SU-DHL-6 (cell line): ENCODE measurements at regions not wholly inside any gene's neighbourhood (a gene's known extent, or its start where the extent isn't known, plus 50 kb on each side); places are given as distances from the start of the nearest gene placed in this dataset.

Source experiments
- H2AFZ ChIP-seq: fragments of 200-600 bp; sonication (generic); 2 replicates; pipeline ENCODE4 v1.6.1; 2014; ENCODE audit warnings: low read depth, mild to moderate bottlenecking, moderate library complexity, mixed read lengths, antibody characterized with exemption, low read length; ENCODE audit not compliant: severe bottlenecking
- H3F3A ChIP-seq: fragments of 200-600 bp; shearing (Covaris generic); 2 replicates; pipeline ENCODE4 v1.6.0; 2016; ENCODE audit warnings: antibody characterized with exemption, mild to moderate bottlenecking; ENCODE audit not compliant: insufficient read depth
- H3K27ac ChIP-seq: fragments of 200-600 bp; sonication (generic); 2 replicates; pipeline ENCODE4 v1.5.1; 2016; ENCODE audit warnings: low read depth, mild to moderate bottlenecking, low read length, moderate library complexity, mixed read lengths
- H3K27me3 ChIP-seq: fragments of 200-600 bp; sonication (generic), shearing (Covaris generic); 2 replicates; pipeline ENCODE4 v1.6.0; 2014; ENCODE audit warnings: mild to moderate bottlenecking, low read length
- H3K36me3 ChIP-seq: fragments of 200-600 bp; sonication (generic); 2 replicates; pipeline ENCODE4 v1.6.1; 2014; ENCODE audit warnings: mild to moderate bottlenecking, low read length, mixed read lengths
- H3K4me2 ChIP-seq: fragments of 300-600, 200-600 bp; shearing (Covaris generic), sonication (generic); 2 replicates; pipeline ENCODE4 v1.6.0; 2014; ENCODE audit warnings: low read length, low read depth, mild to moderate bottlenecking; ENCODE audit not compliant: poor library complexity, severe bottlenecking
- H3K4me3 ChIP-seq: fragments of 200-600 bp; sonication (generic); 2 replicates; pipeline ENCODE4 v1.5.1; 2014; ENCODE audit warnings: antibody characterized with exemption, low read length, mild to moderate bottlenecking, mixed read lengths; ENCODE audit not compliant: insufficient read depth, poor library complexity, severe bottlenecking
- H3K79me2 ChIP-seq: fragments of 200-600 bp; sonication (generic); 2 replicates; pipeline ENCODE4 v1.6.1; 2014; ENCODE audit warnings: mild to moderate bottlenecking, low read length, moderate library complexity; ENCODE audit not compliant: insufficient read depth
- H3K9ac ChIP-seq: fragments of 200-600 bp; sonication (generic); 2 replicates; pipeline ENCODE4 v1.7.0; 2014; ENCODE audit warnings: mild to moderate bottlenecking, low read length
- H3K9me2 ChIP-seq: fragments of 200-600 bp; sonication (generic); replicated peaks from 2 replicates; pipeline ENCODE4 v1.6.1; 2014; ENCODE audit warnings: low read length; ENCODE audit not compliant: insufficient read depth
- H3K9me3 ChIP-seq: fragments of 200-600 bp; sonication (generic); 2 replicates; pipeline ENCODE4 v1.6.1; 2014; ENCODE audit warnings: low read length, mixed read lengths; ENCODE audit not compliant: insufficient read depth
- H4K20me1 ChIP-seq: fragments of 200-600 bp; sonication (generic); 2 replicates; pipeline ENCODE4 v1.6.1; 2014; ENCODE audit warnings: low read depth, mild to moderate bottlenecking, antibody characterized with exemption, low read length, moderate library complexity, mixed read lengths
- EZH2phosphoT487 ChIP-seq: fragments of 200-600 bp; sonication (generic), shearing (Covaris generic); conservative IDR thresholded peaks from 2 replicates; pipeline ENCODE4 v1.6.1; 2018; ENCODE audit warnings: mild to moderate bottlenecking, antibody characterized with exemption, low read length, moderate library complexity, mixed read lengths
- TF ChIP-seq, protein P1 (sequence below): fragments of 200-600 bp; sonication (generic); IDR thresholded peaks from one replicate; pipeline ENCODE4 v1.5.1; 2017; ENCODE audit warnings: antibody characterized with exemption, mild to moderate bottlenecking, low read length, moderate library complexity; ENCODE audit not compliant: insufficient read depth, poor library complexity, severe bottlenecking

DNA sequence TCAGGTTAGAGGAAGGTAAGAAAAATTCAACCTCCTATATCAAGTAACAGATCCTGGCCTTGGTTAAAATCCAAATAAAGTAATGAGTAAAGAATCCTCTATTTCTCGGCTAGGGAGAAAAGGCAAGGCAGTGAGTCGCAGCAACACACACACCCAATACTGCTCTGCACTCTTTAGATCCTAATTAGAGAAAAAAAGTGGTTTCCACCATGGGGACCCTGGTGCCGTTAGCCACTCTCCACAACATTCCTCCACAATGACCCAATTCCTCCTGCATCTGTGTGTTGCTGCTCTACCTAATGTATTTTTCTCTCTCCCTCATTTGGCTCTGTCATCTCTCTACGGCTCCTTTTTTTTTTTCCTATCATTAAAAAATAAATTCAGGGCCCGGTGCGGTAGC, 462.7 kb downstream of the METTL4 start:
- no peaks in the 10 kb centered on the region for H3K9me3 ChIP-seq
- no peak overlapping the region for H3K4me2 ChIP-seq
- no peak overlapping the region for H3K9ac ChIP-seq
- no peaks in the 10 kb centered on the region for H3K27me3 ChIP-seq
- H4K20me1 ChIP-seq, result no peaks in the 10 kb centered on the region
- H3K79me2 ChIP-seq, result no peaks in the 10 kb centered on the region
- no peak overlapping the region for H3K27ac ChIP-seq
- no peak for TF ChIP-seq EZH2phosphoT487
- TF ChIP-seq, protein P1, sequence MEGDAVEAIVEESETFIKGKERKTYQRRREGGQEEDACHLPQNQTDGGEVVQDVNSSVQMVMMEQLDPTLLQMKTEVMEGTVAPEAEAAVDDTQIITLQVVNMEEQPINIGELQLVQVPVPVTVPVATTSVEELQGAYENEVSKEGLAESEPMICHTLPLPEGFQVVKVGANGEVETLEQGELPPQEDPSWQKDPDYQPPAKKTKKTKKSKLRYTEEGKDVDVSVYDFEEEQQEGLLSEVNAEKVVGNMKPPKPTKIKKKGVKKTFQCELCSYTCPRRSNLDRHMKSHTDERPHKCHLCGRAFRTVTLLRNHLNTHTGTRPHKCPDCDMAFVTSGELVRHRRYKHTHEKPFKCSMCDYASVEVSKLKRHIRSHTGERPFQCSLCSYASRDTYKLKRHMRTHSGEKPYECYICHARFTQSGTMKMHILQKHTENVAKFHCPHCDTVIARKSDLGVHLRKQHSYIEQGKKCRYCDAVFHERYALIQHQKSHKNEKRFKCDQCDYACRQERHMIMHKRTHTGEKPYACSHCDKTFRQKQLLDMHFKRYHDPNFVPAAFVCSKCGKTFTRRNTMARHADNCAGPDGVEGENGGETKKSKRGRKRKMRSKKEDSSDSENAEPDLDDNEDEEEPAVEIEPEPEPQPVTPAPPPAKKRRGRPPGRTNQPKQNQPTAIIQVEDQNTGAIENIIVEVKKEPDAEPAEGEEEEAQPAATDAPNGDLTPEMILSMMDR, result no peak
- H3K9me2 ChIP-seq, result no peaks in the 10 kb centered on the region
- H3K4me3 ChIP-seq, result no peak overlapping the region
- H3K36me3 ChIP-seq, result no peaks in the 10 kb centered on the region
- no peaks in the 10 kb centered on the region for H3F3A ChIP-seq
- H2AFZ ChIP-seq, result no peak overlapping the region

- no peaks in the 10 kb centered on the region for H3K36me3 ChIP-seq
- H3K79me2 ChIP-seq, result no peaks in the 10 kb centered on the region
- H3K27ac ChIP-seq, result no peak overlapping the region
- H3K27me3 ChIP-seq, result no peaks in the 10 kb centered on the region
- H2AFZ ChIP-seq, result no peak overlapping the region
- no peak overlapping the region for H3K4me3 ChIP-seq
- H3K9me2 ChIP-seq, result no peaks in the 10 kb centered on the region
- H4K20me1 ChIP-seq, result no peaks in the 10 kb centered on the region
- no peak overlapping the region for H3K9ac ChIP-seq
- no peak overlapping the region for H3K4me2 ChIP-seq
- no peaks in the 10 kb centered on the region for H3K9me3 ChIP-seq
- H3F3A ChIP-seq, result no peaks in the 10 kb centered on the region
- TF ChIP-seq EZH2phosphoT487, result no peak
- TF ChIP-seq, protein P1, result no peak
Observed at GRCh38 chr18:2111456-2111855, 459.8 kb downstream of the METTL4 start.

GRCh38 chr18:2112435-2113045, 458.8 kb downstream of the METTL4 start:
- Histone ChIP-seq H3K4me3 (no peak overlapping the region), H3K27ac (no peak overlapping the region), H3F3A (no peaks in the 10 kb centered on the region), H3K36me3 (no peaks in the 10 kb centered on the region), H3K9me2 (no peaks in the 10 kb centered on the region), H3K4me2 (no peak overlapping the region), H3K9me3 (no peaks in the 10 kb centered on the region), H3K79me2 (no peaks in the 10 kb centered on the region), H4K20me1 (no peaks in the 10 kb centered on the region), H3K27me3 (no peaks in the 10 kb centered on the region), H2AFZ (no peak overlapping the region), H3K9ac (no peak overlapping the region)
- no peak for TF ChIP-seq EZH2phosphoT487
- TF ChIP-seq, protein P1, result no peak
